Occipital lobe (tissue), 1 donor: ENCODE measurements at regions not wholly inside any gene's neighbourhood (a gene's known extent, or its start where the extent isn't known, plus 50 kb on each side); places are given as distances from the start of the nearest gene placed in this dataset.
A peak's percentile ranks its signal among the peaks of the same experiment; 100 is the strongest.

Experiments used
- DNase-seq: peaks from one replicate; lab custom pipeline; 2025; lab: John Stamatoyannopoulos, UW

GRCh38 chr3:106609666-106610301 is 741.0 kb upstream of the CBLB start:
- DNase-seq, result peak; percentile 45

- DNase-seq, result no peak
Measured at GRCh38 chr3:106610362-106610959, 741.6 kb upstream of the CBLB start.

- no peak for DNase-seq
Measured at GRCh38 chr3:106611116-106611515, 742.3 kb upstream of the CBLB start.

GRCh38 chr3:106611841-106612240 is 743.0 kb upstream of the CBLB start:
- no peak for DNase-seq

GRCh38 chr3:106616556-106616955 is 747.7 kb upstream of the CBLB start:
- DNase-seq, result no peak

GRCh38 chr3:106617276-106617675 is 748.5 kb upstream of the CBLB start:
- DNase-seq, result no peak

GRCh38 chr3:106620646-106621045 is 751.8 kb upstream of the CBLB start:
- no peak for DNase-seq

GRCh38 chr3:106624154-106624553 is 753.1 kb upstream of the CCDC54 start:
- DNase-seq, result no peak

- no peak for DNase-seq
Measured at GRCh38 chr3:106628407-106628806, 748.8 kb upstream of the CCDC54 start.

- DNase-seq, result no peak
Measured at GRCh38 chr3:106629215-106629832, 747.9 kb upstream of the CCDC54 start.

- DNase-seq, result no peak
Measured at GRCh38 chr3:106631373-106632108, 745.7 kb upstream of the CCDC54 start.

- no peak for DNase-seq
Measured at GRCh38 chr3:106635271-106635670, 742.0 kb upstream of the CCDC54 start.

- no peak for DNase-seq
Measured at GRCh38 chr3:106635826-106636225, 741.4 kb upstream of the CCDC54 start.

- DNase-seq, result no peak
Measured at GRCh38 chr3:106640353-106640752, 736.9 kb upstream of the CCDC54 start.

GRCh38 chr3:106642161-106642560 is 735.1 kb upstream of the CCDC54 start:
- no peak for DNase-seq

GRCh38 chr3:106643684-106644161 is 733.5 kb upstream of the CCDC54 start:
- no peak for DNase-seq

GRCh38 chr3:106673926-106674569 is 703.2 kb upstream of the CCDC54 start:
- no peak for DNase-seq

GRCh38 chr3:106675451-106675850 is 701.8 kb upstream of the CCDC54 start:
- DNase-seq, result no peak

GRCh38 chr3:106678657-106679390 is 698.4 kb upstream of the CCDC54 start:
- no peak for DNase-seq

- no peak for DNase-seq
Measured at GRCh38 chr3:106683953-106684620, 693.2 kb upstream of the CCDC54 start.
